ENCODE measurements at regions not wholly inside any gene's neighbourhood (a gene's known extent, or its start where the extent isn't known, plus 50 kb on each side); places are given as distances from the start of the nearest gene placed in this dataset.
"Not testable (repeated sequence)": the region's sequence is repeated elsewhere in the genome, so short reads cannot be mapped to it uniquely, and the experiment has no call there.

- ATAC-seq (no peak), DNase-seq (no peak)
- intact Hi-C loops (cut with DNase I) = no loop called here
- Histone ChIP-seq H3K9me3 (no peaks in the 10 kb centered on the region), H3K4me3 (no peak overlapping the region), H3K27ac (no peak overlapping the region), H3K36me3 (ENCODE audit: insufficient read depth in 1 of 2, low read depth in 1 of 2) (no peaks in the 10 kb centered on the region), H3K27me3 (ENCODE audit: insufficient read depth in 3 of 3, low read length in 2 of 3) (no peaks in the 10 kb centered on the region), H3K4me1 (no peaks in the 10 kb centered on the region)
- 41 to 57% (median 47%) methylated on average over 2 of the region's 2 CpGs for WGBS, 3 donors
- TF ChIP-seq, protein P1, sequence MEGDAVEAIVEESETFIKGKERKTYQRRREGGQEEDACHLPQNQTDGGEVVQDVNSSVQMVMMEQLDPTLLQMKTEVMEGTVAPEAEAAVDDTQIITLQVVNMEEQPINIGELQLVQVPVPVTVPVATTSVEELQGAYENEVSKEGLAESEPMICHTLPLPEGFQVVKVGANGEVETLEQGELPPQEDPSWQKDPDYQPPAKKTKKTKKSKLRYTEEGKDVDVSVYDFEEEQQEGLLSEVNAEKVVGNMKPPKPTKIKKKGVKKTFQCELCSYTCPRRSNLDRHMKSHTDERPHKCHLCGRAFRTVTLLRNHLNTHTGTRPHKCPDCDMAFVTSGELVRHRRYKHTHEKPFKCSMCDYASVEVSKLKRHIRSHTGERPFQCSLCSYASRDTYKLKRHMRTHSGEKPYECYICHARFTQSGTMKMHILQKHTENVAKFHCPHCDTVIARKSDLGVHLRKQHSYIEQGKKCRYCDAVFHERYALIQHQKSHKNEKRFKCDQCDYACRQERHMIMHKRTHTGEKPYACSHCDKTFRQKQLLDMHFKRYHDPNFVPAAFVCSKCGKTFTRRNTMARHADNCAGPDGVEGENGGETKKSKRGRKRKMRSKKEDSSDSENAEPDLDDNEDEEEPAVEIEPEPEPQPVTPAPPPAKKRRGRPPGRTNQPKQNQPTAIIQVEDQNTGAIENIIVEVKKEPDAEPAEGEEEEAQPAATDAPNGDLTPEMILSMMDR (IDR thresholded peaks at IDR 0.05) = no peak
Measured at GRCh38 chr6:81594501-81594900, 158.0 kb downstream of the TENT5A start.

DNA sequence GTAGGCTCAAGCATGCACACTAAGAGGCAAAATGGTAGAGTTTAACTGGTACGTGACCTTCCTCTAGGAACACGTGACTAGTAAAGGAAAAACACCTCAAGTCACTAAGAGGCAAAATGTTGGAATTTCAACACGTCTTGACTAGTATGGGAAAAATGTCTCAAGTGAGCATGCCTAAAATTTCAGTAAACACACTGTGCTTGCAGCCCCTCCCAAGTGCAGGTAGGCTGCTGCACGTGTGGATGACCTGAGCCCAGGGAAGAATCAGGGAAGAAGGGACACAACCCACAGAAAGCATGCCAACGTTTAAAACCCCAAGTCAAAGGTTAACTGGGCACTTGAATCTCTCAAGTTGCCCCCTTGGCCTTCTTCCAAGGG, 162.2 kb downstream of the TENT5A start:
- H3K36me3 ChIP-seq (ENCODE audit: insufficient read depth in 1 of 2, low read depth in 1 of 2) = no peaks in the 10 kb centered on the region
- WGBS, 3 donors = 66 to 69% (median 68%) methylated on average over 5 of the region's 5 CpGs
- H3K9me3 ChIP-seq = no peaks in the 10 kb centered on the region
- no peak overlapping the region for H3K4me3 ChIP-seq
- ATAC-seq (no peak), DNase-seq (no peak)
- H3K27ac ChIP-seq = no peak overlapping the region
- H3K4me1 ChIP-seq = no peaks in the 10 kb centered on the region
- no peaks in the 10 kb centered on the region for H3K27me3 ChIP-seq (ENCODE audit: insufficient read depth in 3 of 3, low read length in 2 of 3)
- intact Hi-C loops (cut with DNase I) = no loop called here
- TF ChIP-seq, protein P1 (IDR thresholded peaks at IDR 0.05) = no peak

- no peaks in the 10 kb centered on the region for H3K36me3 ChIP-seq (ENCODE audit: insufficient read depth in 1 of 2, low read depth in 1 of 2)
- H3K9me3 ChIP-seq = no peaks in the 10 kb centered on the region
- ATAC-seq (no peak), DNase-seq (no peak)
- TF ChIP-seq, protein P1 (IDR thresholded peaks at IDR 0.05) = no peak
- H3K4me3 ChIP-seq = no peak overlapping the region
- WGBS, 3 donors = 49 to 56% (median 51%) methylated on average over 5 of the region's 5 CpGs
- intact Hi-C loops (cut with DNase I) = no loop called here
- H3K27me3 ChIP-seq (ENCODE audit: insufficient read depth in 3 of 3, low read length in 2 of 3) = no peaks in the 10 kb centered on the region
- no peaks in the 10 kb centered on the region for H3K4me1 ChIP-seq
- H3K27ac ChIP-seq = no peak overlapping the region
Measured at GRCh38 chr6:81589465-81590313, 162.8 kb downstream of the TENT5A start.

- H3K9me3 ChIP-seq; H3K4me3 ChIP-seq; DNase-seq; H3K4me1 ChIP-seq; H3K36me3 ChIP-seq (ENCODE audit: insufficient read depth in 1 of 2, low read depth in 1 of 2); ATAC-seq; H3K27me3 ChIP-seq (ENCODE audit: insufficient read depth in 3 of 3, low read length in 2 of 3); H3K27ac ChIP-seq; intact Hi-C loops (cut with DNase I): not testable (repeated sequence)
- 44 to 88% (median 75%) methylated on average over 1 of the region's 1 CpG for WGBS, 3 donors
Measured at GRCh38 chr6:81585686-81586085, 166.8 kb downstream of the TENT5A start.

GRCh38 chr6:81584156-81584555, 168.3 kb downstream of the TENT5A start:
- DNase-seq; H3K9me3 ChIP-seq; H3K27me3 ChIP-seq (ENCODE audit: insufficient read depth in 3 of 3, low read length in 2 of 3); H3K4me3 ChIP-seq; intact Hi-C loops (cut with DNase I); H3K36me3 ChIP-seq (ENCODE audit: insufficient read depth in 1 of 2, low read depth in 1 of 2); ATAC-seq; H3K27ac ChIP-seq; H3K4me1 ChIP-seq: not testable (repeated sequence)
- 68 to 77% (median 70%) methylated on average over 2 of the region's 2 CpGs for WGBS, 3 donors

GRCh38 chr6:81575442-81575841, 177.0 kb downstream of the TENT5A start:
- no peaks in the 10 kb centered on the region for H3K4me1 ChIP-seq
- H3K27ac ChIP-seq = no peak overlapping the region
- H3K9me3 ChIP-seq = no peaks in the 10 kb centered on the region
- no peaks in the 10 kb centered on the region for H3K27me3 ChIP-seq (ENCODE audit: insufficient read depth in 3 of 3, low read length in 2 of 3)
- TF ChIP-seq, protein P1 (IDR thresholded peaks at IDR 0.05) = no peak
- ATAC-seq (no peak), DNase-seq (no peak)
- intact Hi-C loops (cut with DNase I) = no loop called here
- no peaks in the 10 kb centered on the region for H3K36me3 ChIP-seq (ENCODE audit: insufficient read depth in 1 of 2, low read depth in 1 of 2)
- no peak overlapping the region for H3K4me3 ChIP-seq

Measured in psoas muscle (tissue), 7 donors.